PC-9 (cell line): ENCODE measurements at regions not wholly inside any gene's neighbourhood (a gene's known extent, or its start where the extent isn't known, plus 50 kb on each side); places are given as distances from the start of the nearest gene placed in this dataset.

Source experiments
- BruUV-seq: library from RNA; stranded (reverse); fragments of 400-500 nt; replicated peaks from 2 replicates; lab custom pipeline; 2021; lab: Mats Ljungman, UMichigan
- CTCF ChIA-PET: fragments of 300-600 bp; sonication (Branson Sonifier 250); formaldehyde crosslinking; loops from one replicate; lab custom pipeline; 2022; ENCODE audit warnings: antibody characterized with exemption; lab: Charles Lee
- POLR2A ChIA-PET: fragments of 300-600 bp; sonication (Branson Sonifier 250); formaldehyde crosslinking; loops from one replicate; lab custom pipeline; 2022; ENCODE audit warnings: antibody characterized with exemption; ENCODE audit not compliant: unreplicated experiment; lab: Charles Lee
- DNase-seq, 2 experiments: peaks; one replicate each; pipeline versions ENCODE4 v3.0.0 to v3.0.0-alpha.2; 2015 to 2022; ENCODE audit warnings: mixed read lengths in 1 of 2
- H2AFZ ChIP-seq: fragments of 200-600 bp; sonication (generic); 2 replicates; pipeline ENCODE4 v1.8.1; 2017; ENCODE audit warnings: antibody characterized with exemption
- H3F3A ChIP-seq: fragments of 200-600 bp; sonication (generic); 2 replicates; pipeline ENCODE4 v1.8.1; 2017; ENCODE audit warnings: antibody characterized with exemption, mild to moderate bottlenecking, low read depth; ENCODE audit not compliant: insufficient read depth
- H3K27ac ChIP-seq: fragments of 200-600 bp; sonication (generic); 2 replicates; pipeline ENCODE4 v1.6.1; 2016; ENCODE audit warnings: mixed run types
- H3K27me3 ChIP-seq: fragments of 200-600 bp; sonication (generic); 2 replicates; pipeline ENCODE4 v1.6.1; 2016; ENCODE audit warnings: low read depth, mixed run types; ENCODE audit not compliant: insufficient read depth
- H3K36me3 ChIP-seq: fragments of 200-600 bp; sonication (generic); 2 replicates; pipeline ENCODE4 v1.6.1; 2016; ENCODE audit warnings: low read depth, mixed run types
- H3K4me1 ChIP-seq: fragments of 200-600 bp; sonication (generic); replicated peaks from 2 replicates; pipeline ENCODE4 v1.6.1; 2016; ENCODE audit warnings: mixed run types; ENCODE audit not compliant: insufficient read depth
- H3K4me2 ChIP-seq: fragments of 200-600 bp; sonication (generic); 2 replicates; pipeline ENCODE4 v1.6.1; 2017; ENCODE audit warnings: mixed run types
- H3K4me3 ChIP-seq: fragments of 200-600 bp; sonication (generic); 2 replicates; pipeline ENCODE4 v1.6.1; 2016; ENCODE audit warnings: mixed run types
- H3K79me2 ChIP-seq: fragments of 200-600 bp; sonication (generic); 2 replicates; pipeline ENCODE4 v1.6.1; 2017; ENCODE audit warnings: low read depth, mixed run types
- H3K9me2 ChIP-seq: fragments of 200-600 bp; sonication (generic); 2 replicates; pipeline ENCODE4 v1.8.1; 2017; ENCODE audit warnings: mild to moderate bottlenecking; ENCODE audit not compliant: insufficient read depth
- H3K9me3 ChIP-seq: fragments of 200-600 bp; sonication (generic); 2 replicates; pipeline ENCODE4 v1.8.1; 2016; ENCODE audit warnings: low read depth; ENCODE audit not compliant: insufficient read depth
- H4K20me1 ChIP-seq: fragments of 200-600 bp; sonication (generic); 2 replicates; pipeline ENCODE4 v1.8.1; 2017; ENCODE audit not compliant: insufficient read depth
- CTCF ChIP-seq: fragments of 200-600 bp; sonication (generic); conservative IDR thresholded peaks from 2 replicates; pipeline ENCODE4 v1.6.1; 2017; ENCODE audit warnings: mixed run types, antibody characterized with exemption, mild to moderate bottlenecking, moderate library complexity
- EZH2 ChIP-seq: fragments of 200-600 bp; sonication (generic); IDR thresholded peaks from 2 replicates; pipeline ENCODE4 v1.8.0; 2017; ENCODE audit warnings: antibody characterized with exemption, low read depth
- intact Hi-C: fragments of 100-400 bp; cut with micrococcal nuclease; formaldehyde crosslinking; loops from one replicate; pipeline ENCODE4 v1.10.0; 2022; ENCODE audit not compliant: unreplicated experiment

GRCh38 chr15:91529534-91529933 is 324.0 kb upstream of the SLCO3A1 start:
- no peaks in the 10 kb centered on the region for H3K79me2 ChIP-seq
- H3K36me3 ChIP-seq: no peaks in the 10 kb centered on the region
- no peak for DNase-seq
- BruUV-seq: no TSS peak
- H3K9me3 ChIP-seq: no peaks in the 10 kb centered on the region
- H3K9me2 ChIP-seq: no peaks in the 10 kb centered on the region
- TF ChIP-seq EZH2: no peak
- ChIA-PET CTCF (no interaction called here), POLR2A (no interaction called here)
- no peak overlapping the region for H2AFZ ChIP-seq
- no peak overlapping the region for H3K4me3 ChIP-seq
- no peaks in the 10 kb centered on the region for H3K27me3 ChIP-seq
- no peak overlapping the region for H3K4me2 ChIP-seq
- H3F3A ChIP-seq: no peaks in the 10 kb centered on the region
- H3K27ac ChIP-seq: no peak overlapping the region
- no peaks in the 10 kb centered on the region for H3K4me1 ChIP-seq
- no peaks in the 10 kb centered on the region for H4K20me1 ChIP-seq
- intact Hi-C loops: no loop called here

- Histone ChIP-seq H4K20me1 (no peaks in the 10 kb centered on the region), H3K4me1 (no peaks in the 10 kb centered on the region), H3K9me3 (no peaks in the 10 kb centered on the region), H3K27ac (no peak overlapping the region), H3K79me2 (no peaks in the 10 kb centered on the region), H3F3A (no peaks in the 10 kb centered on the region), H3K4me2 (no peak overlapping the region), H3K4me3 (no peak overlapping the region), H3K27me3 (no peaks in the 10 kb centered on the region), H2AFZ (no peak overlapping the region), H3K36me3 (no peaks in the 10 kb centered on the region), H3K9me2 (no peaks in the 10 kb centered on the region)
- no peak for DNase-seq
- TF ChIP-seq CTCF: no peak
- no peak for TF ChIP-seq EZH2
- intact Hi-C loops: loop anchor here (10.0 kb wide), 1 partner anchor 175 kb away; no protein-coding TSS in a partner anchor
- ChIA-PET POLR2A (no interaction called here), CTCF (no interaction called here)
- no TSS peak for BruUV-seq
Observed at GRCh38 chr15:91530279-91530678, 323.2 kb upstream of the SLCO3A1 start.

GRCh38 chr15:91530956-91531582 is 322.4 kb upstream of the SLCO3A1 start:
- no TSS peak for BruUV-seq
- no peaks in the 10 kb centered on the region for H3K27me3 ChIP-seq
- peaks cover 2% of the 10 kb centered on the region for H3F3A ChIP-seq
- peaks cover 8% of the 10 kb centered on the region for H3K4me1 ChIP-seq
- no peak overlapping the region for H2AFZ ChIP-seq
- ChIA-PET CTCF (no interaction called here), POLR2A (no interaction called here)
- no peaks in the 10 kb centered on the region for H3K9me3 ChIP-seq
- no peaks in the 10 kb centered on the region for H3K36me3 ChIP-seq
- H4K20me1 ChIP-seq: no peaks in the 10 kb centered on the region
- H3K9me2 ChIP-seq: no peaks in the 10 kb centered on the region
- no peak overlapping the region for H3K4me2 ChIP-seq
- TF ChIP-seq EZH2: no peak
- no peak for TF ChIP-seq CTCF
- no peak overlapping the region for H3K27ac ChIP-seq
- no peak overlapping the region for H3K4me3 ChIP-seq
- DNase-seq: peak in 1 of 2 experiments; percentile 16
- intact Hi-C loops: loop anchor here (10.0 kb wide), 1 partner anchor 174 kb away; no protein-coding TSS in a partner anchor
- H3K79me2 ChIP-seq: no peaks in the 10 kb centered on the region
